CD4-positive, alpha-beta T cell treated with Interleukin-6 for 4 hours (primary cell): ENCODE measurements at regions not wholly inside any gene's neighbourhood (a gene's known extent, or its start where the extent isn't known, plus 50 kb on each side); places are given as distances from the start of the nearest gene placed in this dataset.
"Not testable (repeated sequence)": the region's sequence is repeated elsewhere in the genome, so short reads cannot be mapped to it uniquely, and the experiment has no call there.

Experiments used
- DNase-seq: peaks from one replicate; pipeline ENCODE4 v3.0.0-alpha.2; 2020; ENCODE audit warnings: mixed read lengths

DNA sequence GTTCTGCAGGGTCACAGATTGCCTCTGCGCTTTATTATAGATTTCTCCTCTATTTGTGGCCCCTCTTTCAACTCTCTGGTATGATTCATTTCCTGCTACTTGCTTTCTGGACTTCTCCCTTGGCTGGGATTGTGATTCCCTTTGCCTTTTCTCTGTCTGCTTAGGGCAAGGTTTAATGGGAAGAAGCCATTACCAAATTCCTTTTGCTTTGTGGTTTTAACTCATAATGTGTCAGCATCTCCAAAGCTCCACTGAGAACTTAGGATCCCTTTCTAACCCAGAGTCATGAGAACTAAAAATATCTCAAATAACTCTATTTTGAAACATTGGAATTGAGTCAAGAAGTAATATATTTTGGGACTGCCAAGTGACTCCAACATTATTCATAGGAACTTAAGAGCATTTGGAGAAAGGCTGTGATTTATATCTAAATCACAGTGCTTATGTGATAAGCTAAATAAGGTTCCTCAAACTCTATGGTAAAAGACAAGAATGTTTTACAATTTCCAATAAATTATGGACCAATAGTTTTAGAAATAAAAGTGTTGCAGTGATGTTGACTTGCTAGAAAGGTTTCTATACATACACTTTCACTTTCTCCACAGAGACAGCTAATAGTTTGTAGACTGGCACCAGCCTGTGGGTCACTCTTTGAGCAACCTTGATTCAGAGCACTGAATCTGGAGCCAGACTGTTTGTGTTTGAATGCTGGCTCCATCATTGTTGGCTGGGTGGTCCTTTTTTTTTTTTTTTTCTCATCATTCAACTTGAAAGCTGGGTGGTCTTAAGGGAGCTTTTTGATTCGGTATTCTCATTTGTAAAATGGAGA, 93.9 kb downstream of the DACT1 start:
- no peak for DNase-seq

DNA sequence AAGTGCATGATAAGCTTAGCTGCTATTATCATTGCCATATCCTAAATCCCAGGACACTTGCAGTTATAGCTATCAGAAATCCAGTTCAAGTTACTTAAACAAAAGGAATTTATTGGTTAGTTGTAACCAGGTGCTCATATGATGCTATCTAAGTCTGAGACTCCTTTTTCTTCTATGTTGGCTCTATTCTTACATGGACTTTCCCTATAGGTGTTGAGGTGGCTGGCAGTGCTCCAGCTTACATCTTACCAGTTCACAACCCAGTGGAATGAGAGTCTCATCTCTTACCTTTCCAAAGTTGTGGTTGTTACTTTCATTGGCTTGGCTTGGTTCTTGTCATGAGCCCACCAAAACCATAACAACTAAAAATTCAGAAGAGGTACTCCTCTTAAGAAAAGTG, 94.6 kb downstream of the DACT1 start:
- DNase-seq = no peak

DNA sequence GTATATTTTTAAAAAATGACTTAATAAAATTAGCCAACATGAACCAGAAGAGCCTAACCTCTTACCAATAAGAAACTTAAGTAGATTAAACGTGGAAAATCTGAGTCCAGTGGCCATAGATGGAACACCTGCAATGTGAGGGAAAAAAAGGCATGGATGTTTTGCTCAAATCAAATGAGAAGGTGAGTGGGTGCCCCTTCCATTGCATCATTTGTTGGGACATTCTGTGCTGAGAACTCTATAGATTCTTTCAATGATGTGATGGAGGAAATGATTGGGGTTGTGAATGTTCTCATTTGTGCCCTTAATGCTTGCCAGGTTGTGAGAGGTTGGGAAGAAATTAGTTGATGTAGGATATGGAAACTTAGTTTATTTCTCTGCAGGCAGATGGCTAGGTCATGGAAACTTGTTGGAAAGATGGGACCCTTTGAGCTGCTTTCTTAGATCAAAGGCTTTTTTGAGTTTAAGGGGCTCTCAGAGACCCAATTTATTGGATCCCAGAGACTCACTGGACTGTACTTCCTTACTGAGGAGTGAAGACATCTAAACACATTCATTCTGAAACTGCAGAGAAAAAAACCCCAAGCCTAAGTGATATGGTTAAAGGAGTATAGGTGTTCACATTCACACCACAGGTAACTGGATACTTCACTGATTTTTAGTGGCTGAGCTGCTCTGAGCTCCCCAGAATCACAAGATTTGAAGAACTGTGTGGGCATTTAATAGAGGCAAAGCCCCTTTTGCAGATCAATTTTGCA, 95.9 kb downstream of the DACT1 start:
- DNase-seq = no peak

DNA sequence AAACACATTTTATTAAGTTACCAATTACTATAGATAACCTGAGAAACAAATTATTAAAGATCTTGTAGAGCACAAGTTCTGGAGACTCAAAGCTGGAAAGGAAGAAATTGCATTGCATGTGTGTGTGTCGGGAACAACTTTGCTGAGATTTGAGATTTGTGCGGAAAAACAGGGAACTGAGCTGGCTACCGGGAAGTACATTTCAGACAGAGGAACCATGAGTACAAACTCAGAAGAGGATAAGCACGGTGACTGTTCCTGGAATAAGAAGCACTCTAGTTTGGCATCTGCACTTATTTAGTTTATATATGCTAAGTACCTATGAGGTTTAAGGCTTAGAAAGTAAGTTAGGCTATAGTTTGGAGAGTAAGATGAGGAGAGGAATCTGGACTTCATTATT, 97.8 kb downstream of the DACT1 start:
- DNase-seq = no peak

DNA sequence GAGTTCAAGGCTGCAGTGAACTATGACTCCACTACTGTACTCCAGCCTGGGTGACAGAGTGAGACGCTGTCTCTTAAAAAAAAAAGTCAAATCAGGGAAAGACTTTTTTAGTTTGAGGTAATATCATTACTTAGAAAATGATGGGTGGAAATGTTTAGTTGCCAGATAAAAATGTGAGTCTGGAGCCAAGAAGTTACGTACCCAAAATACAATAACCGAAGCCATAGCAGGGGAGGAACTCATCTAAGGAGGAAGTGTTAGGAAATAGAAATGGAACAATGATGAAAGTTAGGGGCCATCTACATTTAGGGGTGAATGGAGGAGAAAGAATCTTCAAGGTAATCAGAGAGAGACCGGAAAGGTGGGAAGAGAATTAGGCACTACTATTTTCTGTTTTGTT, 98.8 kb downstream of the DACT1 start:
- DNase-seq = no peak

DNA sequence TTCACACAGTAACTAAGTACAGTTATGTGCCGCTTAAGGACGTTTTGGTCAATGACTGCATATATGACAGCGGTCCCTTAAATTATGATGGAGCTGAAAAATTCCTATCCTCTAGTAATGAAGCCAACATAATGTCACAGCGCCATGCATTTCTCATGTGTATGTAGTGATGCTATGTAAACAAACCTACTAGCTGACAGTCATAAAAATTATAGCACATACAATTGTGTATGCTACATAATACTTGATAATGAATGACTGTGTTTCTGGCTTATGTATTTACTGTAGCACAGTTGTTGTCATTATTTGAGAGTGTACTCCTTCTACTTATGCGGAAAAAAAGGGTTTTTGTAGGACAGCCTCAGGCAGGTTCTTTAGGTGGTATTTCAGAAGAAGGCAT, 99.7 kb downstream of the DACT1 start:
- no peak for DNase-seq

GRCh38 chr14:58738189-58738836, 100.6 kb downstream of the DACT1 start:
- DNase-seq = no peak

- no peak for DNase-seq
These were observed 101.1 kb downstream of the DACT1 start for GRCh38 chr14:58738876-58739275.

DNA sequence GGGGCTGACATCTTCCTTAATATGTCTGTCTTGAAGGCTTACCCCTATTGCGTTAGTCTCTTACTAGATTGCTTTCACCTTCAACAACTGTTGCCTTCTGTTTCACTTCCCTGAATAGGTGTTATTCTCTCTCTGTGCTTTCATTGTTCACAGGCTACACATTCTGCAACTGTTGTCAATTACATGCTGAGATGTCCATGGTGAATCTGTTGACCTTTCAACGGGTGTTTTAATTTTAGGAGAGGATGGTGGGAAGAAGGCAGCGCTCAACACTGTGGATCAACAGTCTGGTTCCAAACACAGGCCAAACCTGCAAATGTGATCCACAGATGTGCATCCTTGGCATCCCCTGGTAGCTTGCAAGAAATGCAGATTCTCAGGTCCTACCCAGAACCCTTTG, 101.9 kb downstream of the DACT1 start:
- no peak for DNase-seq

GRCh38 chr14:58740379-58740935, 102.7 kb downstream of the DACT1 start:
- no peak for DNase-seq

- DNase-seq = no peak
These were observed 107.1 kb downstream of the DACT1 start for GRCh38 chr14:58744801-58745394.

DNA sequence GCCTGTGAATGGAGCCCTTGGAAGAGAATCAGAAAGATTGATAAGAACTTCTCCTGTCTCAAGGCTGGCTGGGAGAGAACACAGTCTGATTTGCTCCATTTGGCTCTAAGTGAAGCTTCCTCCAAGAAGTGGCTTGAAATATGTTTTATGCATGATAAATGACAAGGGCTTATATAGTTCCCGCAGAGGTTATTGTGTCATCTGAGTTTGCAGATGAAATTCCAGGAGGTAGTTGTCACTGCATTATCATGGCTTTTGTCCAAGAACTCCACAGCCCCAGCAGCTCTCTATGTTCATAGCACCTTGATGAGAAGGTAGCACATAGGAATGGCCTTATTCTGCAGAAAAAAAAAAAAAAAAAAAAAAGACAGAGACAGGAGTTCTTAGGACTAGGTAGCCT, 108.5 kb downstream of the DACT1 start:
- no peak for DNase-seq

GRCh38 chr14:58746701-58747100, 108.9 kb downstream of the DACT1 start:
- DNase-seq = no peak

GRCh38 chr14:58747181-58747580, 109.4 kb downstream of the DACT1 start:
- DNase-seq = no peak

- DNase-seq = not testable (repeated sequence)
These were observed 110.5 kb downstream of the DACT1 start for GRCh38 chr14:58748251-58748650.

- no peak for DNase-seq
These were observed 111.4 kb downstream of the DACT1 start for GRCh38 chr14:58749066-58749669.

- DNase-seq = no peak
These were observed 112.8 kb downstream of the DACT1 start for GRCh38 chr14:58750321-58751269.

DNA sequence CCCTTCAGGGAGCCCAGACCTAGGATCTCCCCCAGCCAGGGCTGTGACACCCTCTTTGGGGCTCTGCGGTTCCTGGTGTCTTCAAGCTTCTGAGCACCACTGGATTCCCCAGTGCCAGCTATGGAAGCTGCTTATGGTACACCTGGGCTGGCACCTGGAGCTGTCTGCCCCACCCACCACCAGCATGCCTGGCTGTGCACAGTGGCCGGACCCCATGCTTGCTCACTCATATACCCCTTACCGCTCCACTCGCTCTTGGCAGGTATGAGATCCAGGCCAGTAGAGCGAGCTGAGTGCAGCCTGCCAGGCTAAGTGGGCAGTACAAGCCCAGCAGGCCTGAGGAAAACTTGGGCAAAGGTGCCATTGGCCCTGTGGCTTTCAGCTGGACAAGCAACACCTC, 114.0 kb downstream of the DACT1 start:
- no peak for DNase-seq

DNA sequence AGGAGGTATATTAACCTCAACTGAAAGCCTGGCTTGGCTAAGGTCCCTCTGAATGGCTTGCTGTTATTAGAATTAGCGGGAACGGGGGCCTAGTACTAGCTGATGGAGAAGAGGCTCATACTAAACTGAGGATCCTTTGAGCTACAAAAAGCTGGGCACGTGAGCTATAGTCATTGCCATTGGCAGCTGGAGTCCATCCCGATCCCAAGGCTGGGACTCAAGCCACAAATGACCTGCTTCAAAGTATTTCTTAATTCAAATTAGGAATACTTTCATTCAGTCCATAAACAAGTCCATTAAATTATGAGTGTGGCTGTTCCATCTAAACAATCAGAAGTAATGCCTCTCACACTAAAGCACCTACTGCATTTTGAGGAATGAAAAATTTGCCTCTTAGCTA, 114.5 kb downstream of the DACT1 start:
- DNase-seq = no peak

DNA sequence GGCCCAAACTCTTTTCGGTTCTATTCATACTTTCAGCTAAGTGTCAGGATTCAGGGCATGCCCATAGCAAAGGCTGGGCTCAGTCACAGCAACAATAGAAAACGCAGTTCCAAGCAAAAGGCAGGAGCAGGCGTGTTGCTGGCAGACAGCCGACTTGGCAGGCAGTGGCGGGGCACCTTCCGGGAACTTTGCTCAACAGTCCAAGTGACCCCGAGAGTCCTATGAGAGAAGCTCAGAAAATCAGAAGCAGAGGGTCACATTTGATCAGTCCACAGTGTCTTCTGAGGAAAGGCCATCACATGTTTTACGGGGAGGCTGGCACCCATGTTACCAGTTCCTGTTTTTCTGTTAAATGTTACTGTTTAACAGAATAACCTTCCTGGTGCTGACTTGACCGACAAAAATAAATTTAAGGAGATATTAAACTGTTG, 115.0 kb downstream of the DACT1 start:
- no peak for DNase-seq
